H9 (cell line): ENCODE measurements at regions not wholly inside any gene's neighbourhood (a gene's known extent, or its start where the extent isn't known, plus 50 kb on each side); places are given as distances from the start of the nearest gene placed in this dataset.

Experiments used
- DNase-seq: peaks from one replicate; pipeline ENCODE4 v3.0.0-alpha.2; 2017
- H2AFZ ChIP-seq: one replicate; pipeline ENCODE4 v1.6.1; 2013; ENCODE audit warnings: mild to moderate bottlenecking, low read length, control low read depth, moderate library complexity
- H2AK5ac ChIP-seq: 2 replicates; pipeline ENCODE4 v1.6.1; 2013; ENCODE audit warnings: low read length, control low read depth, mixed read lengths; ENCODE audit not compliant: insufficient read length
- H2BK120ac ChIP-seq: one replicate; pipeline ENCODE4 v1.6.1; 2013; ENCODE audit warnings: low read depth, mild to moderate bottlenecking, low read length, control low read depth, inconsistent platforms; ENCODE audit not compliant: poor library complexity, severe bottlenecking
- H2BK12ac ChIP-seq: 2 replicates; pipeline ENCODE4 v1.6.1; 2013; ENCODE audit warnings: low read length, control low read depth, mixed read lengths, low read depth; ENCODE audit not compliant: insufficient read length
- H2BK15ac ChIP-seq: 2 replicates; pipeline ENCODE4 v1.6.1; 2013; ENCODE audit warnings: low read depth, low read length, control low read depth
- H2BK20ac ChIP-seq: one replicate; pipeline ENCODE4 v1.6.1; 2013; ENCODE audit warnings: low read depth, mild to moderate bottlenecking, low read length, control low read depth, inconsistent platforms; ENCODE audit not compliant: poor library complexity, severe bottlenecking
- H2BK5ac ChIP-seq: 2 replicates; pipeline ENCODE4 v1.6.1; 2013; ENCODE audit warnings: low read length, control low read depth, mixed read lengths; ENCODE audit not compliant: insufficient read length
- H3K14ac ChIP-seq: 2 replicates; pipeline ENCODE4 v1.6.1; 2013; ENCODE audit warnings: low read length, control low read depth; ENCODE audit not compliant: insufficient read depth
- H3K18ac ChIP-seq: 2 replicates; pipeline ENCODE4 v1.6.1; 2013; ENCODE audit warnings: low read depth, mild to moderate bottlenecking, mixed read lengths, low read length, control low read depth; ENCODE audit not compliant: insufficient read length
- H3K23ac ChIP-seq: 2 replicates; pipeline ENCODE4 v1.6.1; 2013; ENCODE audit warnings: low read length, control low read depth, mixed read lengths, low read depth; ENCODE audit not compliant: insufficient read length
- H3K23me2 ChIP-seq: 2 replicates; pipeline ENCODE4 v1.6.1; 2013; ENCODE audit warnings: low read depth, mild to moderate bottlenecking, mixed read lengths, low read length, control low read depth; ENCODE audit not compliant: insufficient read length, poor library complexity, severe bottlenecking
- H3K27ac ChIP-seq: 2 replicates; pipeline ENCODE4 v1.5.1; 2013; ENCODE audit warnings: low read length, control low read depth, mixed read lengths, low read depth; ENCODE audit not compliant: insufficient read length
- H3K27me3 ChIP-seq: 2 replicates; pipeline ENCODE4 v1.6.1; 2013; ENCODE audit warnings: low read length, control low read depth, inconsistent platforms; ENCODE audit not compliant: insufficient read depth
- H3K4ac ChIP-seq: 2 replicates; pipeline ENCODE4 v1.6.1; 2013; ENCODE audit warnings: low read depth, mild to moderate bottlenecking, control low read depth, inconsistent platforms, low read length, moderate library complexity
- H3K4me1 ChIP-seq: 2 replicates; pipeline ENCODE4 v1.6.1; 2013; ENCODE audit warnings: low read length, control low read depth, inconsistent platforms; ENCODE audit not compliant: insufficient read depth
- H3K4me2 ChIP-seq: 2 replicates; pipeline ENCODE4 v1.6.1; 2013; ENCODE audit warnings: low read length, control low read depth, mixed read lengths; ENCODE audit not compliant: insufficient read length, insufficient read depth
- H3K56ac ChIP-seq: 2 replicates; pipeline ENCODE4 v1.6.1; 2013; ENCODE audit warnings: low read depth, mild to moderate bottlenecking, mixed read lengths, low read length, control low read depth; ENCODE audit not compliant: insufficient read length
- H3K79me1 ChIP-seq: 2 replicates; pipeline ENCODE4 v1.6.1; 2013; ENCODE audit warnings: low read depth, mild to moderate bottlenecking, moderate library complexity, low read length, control low read depth, inconsistent platforms; ENCODE audit not compliant: insufficient read depth, poor library complexity, severe bottlenecking
- H3K79me2 ChIP-seq: 2 replicates; pipeline ENCODE4 v1.6.1; 2013; ENCODE audit warnings: low read length, control low read depth, inconsistent platforms; ENCODE audit not compliant: insufficient read depth
- H3K9ac ChIP-seq: 2 replicates; pipeline ENCODE4 v1.6.1; 2013; ENCODE audit warnings: low read length, control low read depth, mixed read lengths; ENCODE audit not compliant: insufficient read length; ENCODE audit errors: extremely low read depth
- H3K9me3 ChIP-seq: one replicate; pipeline ENCODE4 v1.6.1; 2013; ENCODE audit warnings: low read depth, low read length, inconsistent platforms; ENCODE audit not compliant: control insufficient read depth
- H3T11ph ChIP-seq: one replicate; pipeline ENCODE4 v1.6.1; 2013; ENCODE audit warnings: mild to moderate bottlenecking, low read length, control low read depth, inconsistent platforms
- H4K20me1 ChIP-seq: one replicate; pipeline ENCODE4 v1.6.1; 2013; ENCODE audit not compliant: control insufficient read depth, insufficient read length, insufficient read depth
- H4K5ac ChIP-seq: 2 replicates; pipeline ENCODE4 v1.6.1; 2013; ENCODE audit warnings: low read depth, mild to moderate bottlenecking, mixed read lengths, low read length, control low read depth; ENCODE audit not compliant: insufficient read length
- H4K8ac ChIP-seq: replicated peaks from 2 replicates; pipeline ENCODE4 v1.6.1; 2013; ENCODE audit warnings: low read length, control low read depth, mixed read lengths, low read depth; ENCODE audit not compliant: insufficient read length
- H4K91ac ChIP-seq: 2 replicates; pipeline ENCODE4 v1.6.1; 2013; ENCODE audit warnings: low read depth, mild to moderate bottlenecking, moderate library complexity, mixed read lengths, low read length, control low read depth; ENCODE audit not compliant: insufficient read length
- H3K27ac Mint-ChIP-seq, 3 experiments: 2 replicates in 2 of 3; 3 replicates in 1 of 3; pipeline ENCODE4 v1.8.0; 2020 to 2021; ENCODE audit warnings: mixed read lengths in 3 of 3, mild to moderate bottlenecking in 1 of 3, moderate library complexity in 1 of 3
- H3K27me3 Mint-ChIP-seq: 2 replicates; pipeline ENCODE4 v1.8.0; 2021; ENCODE audit warnings: low read depth, mild to moderate bottlenecking, moderate library complexity, mixed read lengths
- H3K36me3 Mint-ChIP-seq, 3 experiments: 2 replicates in 2 of 3; 3 replicates in 1 of 3; pipeline ENCODE4 v1.8.0; 2020 to 2021; ENCODE audit warnings: low read depth in 3 of 3, mixed read lengths in 3 of 3; ENCODE audit not compliant: insufficient read depth in 1 of 3
- H3K4me1 Mint-ChIP-seq, 2 experiments: 2 replicates each; pipeline ENCODE4 v1.8.0; 2020; ENCODE audit warnings: mixed read lengths in 2 of 2
- H3K4me3 Mint-ChIP-seq, 2 experiments: 2 replicates in 1 of 2; 3 replicates in 1 of 2; pipeline ENCODE4 v1.8.0; 2020 to 2021; ENCODE audit warnings: mild to moderate bottlenecking in 2 of 2, mixed read lengths in 2 of 2, moderate library complexity in 1 of 2
- H3K9me3 Mint-ChIP-seq, 2 experiments: 2 replicates in 1 of 2; 3 replicates in 1 of 2; pipeline ENCODE4 v1.8.0; 2020; ENCODE audit warnings: mild to moderate bottlenecking in 2 of 2, mixed read lengths in 2 of 2, moderate library complexity in 1 of 2
- CTCF ChIP-seq: fragments of 200-600 bp; sonication (generic); conservative IDR thresholded peaks from 3 replicates; pipeline ENCODE4 v1.8.0; 2021; ENCODE audit warnings: antibody characterized with exemption, mild to moderate bottlenecking
- WGBS: extraction: QIAGEN DNeasy Blood & Tissue Kit; methylation state at CpG from one replicate; pipeline ENCODE4 v1.1.7; 2013; ENCODE audit warnings: missing lambda C conversion rate, low lambda C conversion rate, mixed read lengths; ENCODE audit not compliant: insufficient read length; ENCODE audit errors: extremely low coverage; 5-methylcytosine and 5-hydroxymethylcytosine counted together

GRCh38 chr15:78691167-78691850, 50.3 kb upstream of the CHRNB4 start:
- H3K14ac ChIP-seq, result no peak overlapping the region
- Mint-ChIP-seq H3K4me1 (peaks cover 28 to 32% of the 10 kb centered on the region in 2 experiments), H3K9me3 (no peaks in the 10 kb centered on the region; a peak in 1 of 5 replicates), H3K36me3 (no peaks in the 10 kb centered on the region), H3K27ac (peak overlapping the region in 2 of 3 experiments; percentile 55 to 73; a peak in 3 of 7 replicates), H3K4me3 (no peak overlapping the region; a peak in 1 of 5 replicates), H3K27me3 (peaks cover 1% of the 10 kb centered on the region)
- no peak overlapping the region for H4K91ac ChIP-seq
- no peak overlapping the region for H3K9ac ChIP-seq
- no peak overlapping the region for H2BK15ac ChIP-seq
- H3K4me1 ChIP-seq, result peaks cover 6% of the 10 kb centered on the region; the same call in 1 of the 2 replicates
- no peak overlapping the region for H2BK120ac ChIP-seq
- no peak overlapping the region for H3K27ac ChIP-seq
- H2BK20ac ChIP-seq, result no peak overlapping the region
- no peak overlapping the region for H2BK5ac ChIP-seq
- no peak overlapping the region for H3K4ac ChIP-seq
- no CpG with 5 or more reads among the region's 9 CpGs for WGBS
- H3K18ac ChIP-seq, result no peak overlapping the region
- no peak overlapping the region for H3T11ph ChIP-seq
- H4K5ac ChIP-seq, result no peak overlapping the region
- no peaks in the 10 kb centered on the region for H3K79me1 ChIP-seq
- TF ChIP-seq CTCF, result no peak
- no peak overlapping the region for H2AFZ ChIP-seq
- H3K9me3 ChIP-seq, result no peaks in the 10 kb centered on the region
- no peaks in the 10 kb centered on the region for H3K27me3 ChIP-seq
- no peak overlapping the region for H2AK5ac ChIP-seq
- no peak overlapping the region for H3K4me2 ChIP-seq
- H2BK12ac ChIP-seq, result no peak overlapping the region
- no peaks in the 10 kb centered on the region for H3K79me2 ChIP-seq
- no peak overlapping the region for H4K8ac ChIP-seq
- no peak overlapping the region for H3K56ac ChIP-seq
- H4K20me1 ChIP-seq, result no peaks in the 10 kb centered on the region
- no peak for DNase-seq
- H3K23me2 ChIP-seq, result no peaks in the 10 kb centered on the region
- no peak overlapping the region for H3K23ac ChIP-seq
